Muscle layer of colon (tissue), 2 donors: ENCODE measurements at regions not wholly inside any gene's neighbourhood (a gene's known extent, or its start where the extent isn't known, plus 50 kb on each side); places are given as distances from the start of the nearest gene placed in this dataset.
"Not testable (repeated sequence)": the region's sequence is repeated elsewhere in the genome, so short reads cannot be mapped to it uniquely, and the experiment has no call there.

Experiments
- H3K27ac ChIP-seq: one replicate; pipeline ENCODE4 v1.7.0; 2013; ENCODE audit warnings: low read depth, mild to moderate bottlenecking, low read length, moderate library complexity
- H3K27me3 ChIP-seq, 2 donors: one replicate each; pipeline ENCODE4 v1.7.0; 2013; ENCODE audit warnings: low read length in 2 of 2, mild to moderate bottlenecking in 2 of 2; ENCODE audit not compliant: insufficient read depth in 2 of 2, control insufficient read depth in 1 of 2
- H3K36me3 ChIP-seq: one replicate; pipeline ENCODE4 v1.7.0; 2013; ENCODE audit warnings: mild to moderate bottlenecking, low read length; ENCODE audit not compliant: insufficient read depth
- H3K4me1 ChIP-seq: one replicate; pipeline ENCODE4 v1.7.0; 2013; ENCODE audit warnings: mild to moderate bottlenecking, low read length; ENCODE audit not compliant: insufficient read depth
- H3K4me3 ChIP-seq, 2 donors: one replicate each; pipeline ENCODE4 v1.7.0; 2013; ENCODE audit warnings: low read length in 2 of 2, low read depth in 1 of 2, mild to moderate bottlenecking in 1 of 2, moderate library complexity in 1 of 2
- H3K9ac ChIP-seq: one replicate; pipeline ENCODE4 v1.7.0; 2013; ENCODE audit warnings: low read length
- H3K9me3 ChIP-seq: one replicate; pipeline ENCODE4 v1.7.0; 2013; ENCODE audit warnings: mild to moderate bottlenecking, low read length
- donor health status: abdominal sarcoma.
- donor health status: Adenocarcinoma of cecum.

GRCh38 chr1:98515744-98516143 lies 145.8 kb upstream of the SNX7 start:
- Histone ChIP-seq H3K9ac (no peak overlapping the region), H3K27ac (no peak overlapping the region), H3K4me3 (no peak overlapping the region), H3K36me3 (no peaks in the 10 kb centered on the region), H3K4me1 (no peaks in the 10 kb centered on the region), H3K9me3 (no peaks in the 10 kb centered on the region), H3K27me3 (no peaks in the 10 kb centered on the region)

- not testable (repeated sequence) for H3K9me3 ChIP-seq, H3K4me1 ChIP-seq, H3K4me3 ChIP-seq, H3K27ac ChIP-seq, H3K27me3 ChIP-seq, H3K9ac ChIP-seq, H3K36me3 ChIP-seq
Measured at GRCh38 chr1:98512216-98512615, 149.3 kb upstream of the SNX7 start.

GRCh38 chr1:98503771-98504170 lies 157.8 kb upstream of the SNX7 start:
- Histone ChIP-seq H3K27ac (no peak overlapping the region), H3K36me3 (no peaks in the 10 kb centered on the region), H3K4me3 (no peak overlapping the region), H3K9me3 (no peaks in the 10 kb centered on the region), H3K9ac (no peak overlapping the region), H3K4me1 (no peaks in the 10 kb centered on the region), H3K27me3 (no peaks in the 10 kb centered on the region)

GRCh38 chr1:98502937-98503336 lies 158.6 kb upstream of the SNX7 start:
- Histone ChIP-seq H3K36me3 (no peaks in the 10 kb centered on the region), H3K27me3 (no peaks in the 10 kb centered on the region), H3K9ac (no peak overlapping the region), H3K9me3 (no peaks in the 10 kb centered on the region), H3K4me3 (no peak overlapping the region), H3K27ac (no peak overlapping the region), H3K4me1 (no peaks in the 10 kb centered on the region)

DNA sequence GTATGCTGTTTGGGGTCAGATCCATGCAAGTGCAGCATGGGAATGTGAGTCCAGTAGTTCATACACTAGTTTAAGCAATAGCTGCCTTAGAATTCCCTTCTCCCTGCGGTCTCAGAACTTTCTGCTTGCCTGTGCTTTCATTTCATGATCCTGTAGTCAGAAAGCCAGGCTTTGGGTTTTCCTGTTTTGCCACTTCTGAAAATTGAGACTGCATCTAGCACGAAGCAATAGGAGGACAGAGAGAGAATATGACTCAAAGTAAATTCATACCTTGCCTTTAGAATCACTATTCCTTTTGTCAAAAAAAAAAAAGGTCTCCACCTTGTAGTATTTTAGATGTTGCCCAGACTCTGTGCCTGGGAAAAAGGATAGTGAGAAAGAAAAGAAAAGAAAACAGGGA lies 161.2 kb upstream of the SNX7 start:
- H3K4me3 ChIP-seq: no peak overlapping the region

GRCh38 chr1:98498651-98499050 lies 162.9 kb upstream of the SNX7 start:
- Histone ChIP-seq H3K27me3 (no peaks in the 10 kb centered on the region), H3K4me3 (no peak overlapping the region), H3K9ac (no peak overlapping the region), H3K36me3 (no peaks in the 10 kb centered on the region), H3K4me1 (no peaks in the 10 kb centered on the region), H3K9me3 (no peaks in the 10 kb centered on the region), H3K27ac (no peak overlapping the region)

More for the DNA sequence above, 161.2 kb upstream of the SNX7 start:
- no peak overlapping the region for H3K9ac ChIP-seq
- H3K27me3 ChIP-seq: no peaks in the 10 kb centered on the region
- no peak overlapping the region for H3K27ac ChIP-seq
- no peaks in the 10 kb centered on the region for H3K36me3 ChIP-seq
- no peaks in the 10 kb centered on the region for H3K9me3 ChIP-seq
- no peaks in the 10 kb centered on the region for H3K4me1 ChIP-seq

DNA sequence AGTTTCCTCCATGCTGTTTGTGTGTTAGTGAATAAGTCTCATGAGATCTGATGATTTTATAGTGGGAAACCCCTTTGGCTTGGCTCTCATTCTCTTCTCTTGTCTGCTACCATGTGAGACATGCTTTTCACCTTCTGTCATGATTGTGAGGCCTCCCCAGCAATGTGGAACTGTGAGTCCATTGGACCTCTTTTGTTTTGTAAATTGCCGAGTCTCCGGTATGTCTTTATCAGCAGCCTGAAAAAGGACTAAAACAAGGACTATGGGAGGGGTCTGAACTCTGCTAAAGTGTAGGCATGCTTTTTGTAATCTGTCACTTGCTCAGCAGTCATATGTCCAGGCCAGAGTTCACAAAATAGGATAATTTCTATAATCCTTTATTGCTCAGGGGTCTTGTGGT lies 164.0 kb upstream of the SNX7 start:
- H3K27ac ChIP-seq: no peak overlapping the region
- no peak overlapping the region for H3K4me3 ChIP-seq
- H3K36me3 ChIP-seq: no peaks in the 10 kb centered on the region
- no peak overlapping the region for H3K9ac ChIP-seq
- no peaks in the 10 kb centered on the region for H3K9me3 ChIP-seq
- no peaks in the 10 kb centered on the region for H3K4me1 ChIP-seq
- no peaks in the 10 kb centered on the region for H3K27me3 ChIP-seq

DNA sequence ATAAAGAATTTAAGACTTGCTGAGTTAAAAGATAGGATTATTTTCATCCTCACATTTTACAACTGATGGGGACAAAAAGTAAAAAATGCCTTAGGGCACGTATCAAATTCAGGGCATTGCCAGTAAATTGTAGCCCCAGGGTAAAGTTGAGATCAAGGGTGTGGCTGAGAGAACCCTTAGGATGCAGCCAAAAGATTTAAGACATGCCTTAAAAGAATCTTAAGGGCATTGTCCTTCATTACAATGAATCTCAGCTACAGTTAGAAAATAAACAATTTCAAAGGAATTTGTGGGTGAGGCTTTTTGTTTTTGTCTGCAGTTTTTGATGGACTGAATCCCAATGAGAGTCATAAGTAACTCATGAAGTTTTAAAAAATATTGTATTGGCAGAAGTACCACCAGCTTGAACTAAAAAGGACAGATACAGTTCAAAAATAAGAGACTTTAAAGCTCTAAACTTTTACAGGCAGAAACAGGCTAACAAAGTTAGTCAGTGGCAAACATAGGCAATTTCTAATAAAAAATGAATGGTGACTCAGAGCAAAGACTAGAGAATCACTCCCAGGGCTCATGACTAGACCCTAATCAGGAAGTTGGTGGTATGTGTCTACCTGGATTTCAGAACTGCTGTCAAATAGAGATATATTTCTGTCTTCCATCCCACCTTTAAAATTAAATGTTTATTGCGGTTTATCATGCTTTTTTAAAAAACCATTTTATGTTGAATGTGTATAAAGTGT lies 165.1 kb upstream of the SNX7 start:
- H3K9ac ChIP-seq: no peak overlapping the region
- H3K27ac ChIP-seq: no peak overlapping the region
- H3K27me3 ChIP-seq: no peaks in the 10 kb centered on the region
- H3K4me1 ChIP-seq: no peaks in the 10 kb centered on the region
- no peaks in the 10 kb centered on the region for H3K36me3 ChIP-seq
- no peak overlapping the region for H3K4me3 ChIP-seq
- H3K9me3 ChIP-seq: no peaks in the 10 kb centered on the region

DNA sequence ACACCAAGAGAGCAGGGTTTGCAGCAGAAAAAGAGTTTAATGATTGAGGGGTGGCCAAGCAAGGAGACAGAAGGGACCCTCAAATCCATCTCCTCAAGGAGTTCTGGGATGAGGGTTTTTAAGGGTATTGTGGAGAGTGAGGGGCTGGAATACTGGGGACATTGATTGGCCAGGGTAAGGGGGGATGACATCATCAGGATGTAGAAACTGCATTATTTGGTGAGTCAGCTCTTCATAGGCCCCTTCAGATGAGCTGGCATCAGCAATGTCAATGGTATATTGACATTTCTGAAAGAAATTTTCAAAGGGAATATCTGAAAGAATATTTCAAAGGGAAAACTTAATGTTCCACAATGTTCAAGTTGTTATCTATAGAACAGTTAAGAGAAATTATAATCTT lies 168.1 kb upstream of the SNX7 start:
- H3K27me3 ChIP-seq: no peaks in the 10 kb centered on the region
- no peak overlapping the region for H3K4me3 ChIP-seq
- H3K9ac ChIP-seq: no peak overlapping the region
- H3K27ac ChIP-seq: no peak overlapping the region
- H3K4me1 ChIP-seq: no peaks in the 10 kb centered on the region
- no peaks in the 10 kb centered on the region for H3K36me3 ChIP-seq
- no peaks in the 10 kb centered on the region for H3K9me3 ChIP-seq

GRCh38 chr1:98490099-98490498 lies 171.4 kb upstream of the SNX7 start:
- Histone ChIP-seq H3K36me3 (no peaks in the 10 kb centered on the region), H3K27ac (no peak overlapping the region), H3K9ac (no peak overlapping the region), H3K27me3 (no peaks in the 10 kb centered on the region), H3K4me3 (no peak overlapping the region), H3K4me1 (no peaks in the 10 kb centered on the region), H3K9me3 (no peaks in the 10 kb centered on the region)

DNA sequence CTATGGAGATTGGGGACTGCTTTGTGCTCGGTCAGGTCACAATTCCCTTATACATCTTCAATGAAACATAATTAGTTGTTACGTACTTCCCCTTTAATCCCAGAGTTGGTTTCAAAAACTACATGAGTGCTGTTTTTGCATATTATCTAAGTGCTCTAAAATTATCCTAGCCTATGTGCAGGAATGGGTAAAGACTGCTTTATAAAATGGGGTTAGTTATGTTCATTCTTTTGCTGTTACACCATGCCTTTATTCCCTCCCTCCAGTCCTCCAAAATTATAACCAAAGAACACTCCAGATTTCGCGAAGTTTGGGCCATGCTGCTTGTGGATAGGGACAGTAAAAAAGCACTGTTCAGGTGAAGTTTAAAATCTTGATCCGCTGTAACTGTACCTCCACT lies 173.9 kb upstream of the SNX7 start:
- H3K4me1 ChIP-seq: no peaks in the 10 kb centered on the region
- H3K9me3 ChIP-seq: no peaks in the 10 kb centered on the region
- H3K27ac ChIP-seq: no peak overlapping the region
- no peak overlapping the region for H3K4me3 ChIP-seq
- H3K9ac ChIP-seq: no peak overlapping the region
- H3K27me3 ChIP-seq: no peaks in the 10 kb centered on the region
- no peaks in the 10 kb centered on the region for H3K36me3 ChIP-seq

- H3K4me3 ChIP-seq: no peak overlapping the region
- no peaks in the 10 kb centered on the region for H3K36me3 ChIP-seq
- no peaks in the 10 kb centered on the region for H3K9me3 ChIP-seq
- no peak overlapping the region for H3K9ac ChIP-seq
- H3K27me3 ChIP-seq: no peaks in the 10 kb centered on the region
- H3K27ac ChIP-seq: no peak overlapping the region
- H3K4me1 ChIP-seq: no peaks in the 10 kb centered on the region
Measured at GRCh38 chr1:98482611-98483010, 178.9 kb upstream of the SNX7 start.
